ENCODE measurements at regions not wholly inside any gene's neighbourhood (a gene's known extent, or its start where the extent isn't known, plus 50 kb on each side); places are given as distances from the start of the nearest gene placed in this dataset.

DNA sequence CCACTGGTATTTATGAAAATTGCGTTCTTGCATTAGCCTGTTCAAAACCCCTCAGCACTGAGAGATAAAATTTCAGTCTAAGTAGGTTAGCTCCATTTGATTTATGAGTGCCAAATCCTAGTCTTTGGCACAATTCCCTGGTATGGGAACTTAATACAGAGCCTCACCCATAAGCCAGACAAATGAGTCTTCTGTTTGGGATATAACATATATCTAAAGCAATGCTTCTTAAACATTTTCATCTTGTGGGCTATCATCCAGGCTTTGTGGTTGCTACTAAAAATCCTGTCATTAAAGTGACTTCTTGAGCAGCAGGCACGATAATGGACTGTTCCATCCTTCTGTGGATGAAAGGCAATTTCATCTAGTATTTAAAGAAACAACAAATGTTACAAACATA is 419.5 kb upstream of the ACTBL2 start:
- Histone ChIP-seq H3F3A (replicated peaks; ENCODE audit: insufficient read depth) (no peaks in the 10 kb centered on the region), H3K79me2 (ENCODE audit: insufficient read depth) (no peaks in the 10 kb centered on the region), H3K27ac (ENCODE audit: low read depth in 2 of 2, low read length in 1 of 2) (no peak overlapping the region), H3K36me3 (replicated peaks in 1 of 2; ENCODE audit: control insufficient read depth in 1 of 2, insufficient read depth in 2 of 2, low read length in 1 of 2) (no peaks in the 10 kb centered on the region), H3K4me3 (ENCODE audit: low read depth in 2 of 2, low read length in 1 of 2) (no peak overlapping the region), H3K4me1 (ENCODE audit: control insufficient read depth in 1 of 2, insufficient read depth in 2 of 2, low read depth in 1 of 2, low read length in 1 of 2) (peaks cover 0 to 3% of the 10 kb centered on the region in 2 experiments; a peak in 2 of 4 replicates), H3K4me2 (no peak overlapping the region), H3K9me3 (no peaks in the 10 kb centered on the region), H3K27me3 (ENCODE audit: insufficient read depth) (no peaks in the 10 kb centered on the region), H3K9ac (no peak overlapping the region), H4K20me1 (ENCODE audit: insufficient read depth) (no peaks in the 10 kb centered on the region), H3K9me2 (no peaks in the 10 kb centered on the region), H2AFZ (ENCODE audit: low read depth) (no peak overlapping the region)
- CTCF ChIA-PET: interaction anchor here (1.7 to 1.8 kb wide), 2 partner anchors 14 to 559 kb away, joined by 6 read pairs; no protein-coding TSS in a partner anchor
- POLR2A ChIA-PET: no interaction called here
- 65% methylated on average over 2 of the region's 2 CpGs for WGBS (ENCODE audit: low lambda C conversion rate)
- TF ChIP-seq, protein P1, sequence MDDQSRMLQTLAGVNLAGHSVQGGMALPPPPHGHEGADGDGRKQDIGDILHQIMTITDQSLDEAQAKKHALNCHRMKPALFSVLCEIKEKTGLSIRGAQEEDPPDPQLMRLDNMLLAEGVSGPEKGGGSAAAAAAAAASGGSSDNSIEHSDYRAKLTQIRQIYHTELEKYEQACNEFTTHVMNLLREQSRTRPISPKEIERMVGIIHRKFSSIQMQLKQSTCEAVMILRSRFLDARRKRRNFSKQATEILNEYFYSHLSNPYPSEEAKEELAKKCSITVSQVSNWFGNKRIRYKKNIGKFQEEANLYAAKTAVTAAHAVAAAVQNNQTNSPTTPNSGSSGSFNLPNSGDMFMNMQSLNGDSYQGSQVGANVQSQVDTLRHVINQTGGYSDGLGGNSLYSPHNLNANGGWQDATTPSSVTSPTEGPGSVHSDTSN (IDR thresholded peaks at IDR 0.05): peak; percentile 74
- TF ChIP-seq ELF1 (IDR thresholded peaks at IDR 0.05) (no peak), GATA2 (CRISPR knock-in tag; IDR thresholded peaks at IDR 0.05) (no peak), JUND (IDR thresholded peaks at IDR 0.05) (no peak), TCF12 (IDR thresholded peaks at IDR 0.05) (peak; percentile 48; the same call in 1 of the 2 replicates), NFIC (IDR thresholded peaks at IDR 0.05; ENCODE audit: borderline replicate concordance) (peak; percentile 51; the same call in 1 of the 2 replicates), RAD21 (IDR thresholded peaks at IDR 0.05; ENCODE audit: low read length) (no peak)
- TF ChIP-seq, protein P2, sequence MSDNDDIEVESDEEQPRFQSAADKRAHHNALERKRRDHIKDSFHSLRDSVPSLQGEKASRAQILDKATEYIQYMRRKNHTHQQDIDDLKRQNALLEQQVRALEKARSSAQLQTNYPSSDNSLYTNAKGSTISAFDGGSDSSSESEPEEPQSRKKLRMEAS (IDR thresholded peaks at IDR 0.05; ENCODE audit: low read depth): no peak
- TF ChIP-seq, protein P3, sequence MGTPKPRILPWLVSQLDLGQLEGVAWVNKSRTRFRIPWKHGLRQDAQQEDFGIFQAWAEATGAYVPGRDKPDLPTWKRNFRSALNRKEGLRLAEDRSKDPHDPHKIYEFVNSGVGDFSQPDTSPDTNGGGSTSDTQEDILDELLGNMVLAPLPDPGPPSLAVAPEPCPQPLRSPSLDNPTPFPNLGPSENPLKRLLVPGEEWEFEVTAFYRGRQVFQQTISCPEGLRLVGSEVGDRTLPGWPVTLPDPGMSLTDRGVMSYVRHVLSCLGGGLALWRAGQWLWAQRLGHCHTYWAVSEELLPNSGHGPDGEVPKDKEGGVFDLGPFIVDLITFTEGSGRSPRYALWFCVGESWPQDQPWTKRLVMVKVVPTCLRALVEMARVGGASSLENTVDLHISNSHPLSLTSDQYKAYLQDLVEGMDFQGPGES (IDR thresholded peaks at IDR 0.05; ENCODE audit: low read depth, low read length): no peak
- TF ChIP-seq, protein P4, sequence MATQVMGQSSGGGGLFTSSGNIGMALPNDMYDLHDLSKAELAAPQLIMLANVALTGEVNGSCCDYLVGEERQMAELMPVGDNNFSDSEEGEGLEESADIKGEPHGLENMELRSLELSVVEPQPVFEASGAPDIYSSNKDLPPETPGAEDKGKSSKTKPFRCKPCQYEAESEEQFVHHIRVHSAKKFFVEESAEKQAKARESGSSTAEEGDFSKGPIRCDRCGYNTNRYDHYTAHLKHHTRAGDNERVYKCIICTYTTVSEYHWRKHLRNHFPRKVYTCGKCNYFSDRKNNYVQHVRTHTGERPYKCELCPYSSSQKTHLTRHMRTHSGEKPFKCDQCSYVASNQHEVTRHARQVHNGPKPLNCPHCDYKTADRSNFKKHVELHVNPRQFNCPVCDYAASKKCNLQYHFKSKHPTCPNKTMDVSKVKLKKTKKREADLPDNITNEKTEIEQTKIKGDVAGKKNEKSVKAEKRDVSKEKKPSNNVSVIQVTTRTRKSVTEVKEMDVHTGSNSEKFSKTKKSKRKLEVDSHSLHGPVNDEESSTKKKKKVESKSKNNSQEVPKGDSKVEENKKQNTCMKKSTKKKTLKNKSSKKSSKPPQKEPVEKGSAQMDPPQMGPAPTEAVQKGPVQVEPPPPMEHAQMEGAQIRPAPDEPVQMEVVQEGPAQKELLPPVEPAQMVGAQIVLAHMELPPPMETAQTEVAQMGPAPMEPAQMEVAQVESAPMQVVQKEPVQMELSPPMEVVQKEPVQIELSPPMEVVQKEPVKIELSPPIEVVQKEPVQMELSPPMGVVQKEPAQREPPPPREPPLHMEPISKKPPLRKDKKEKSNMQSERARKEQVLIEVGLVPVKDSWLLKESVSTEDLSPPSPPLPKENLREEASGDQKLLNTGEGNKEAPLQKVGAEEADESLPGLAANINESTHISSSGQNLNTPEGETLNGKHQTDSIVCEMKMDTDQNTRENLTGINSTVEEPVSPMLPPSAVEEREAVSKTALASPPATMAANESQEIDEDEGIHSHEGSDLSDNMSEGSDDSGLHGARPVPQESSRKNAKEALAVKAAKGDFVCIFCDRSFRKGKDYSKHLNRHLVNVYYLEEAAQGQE (IDR thresholded peaks at IDR 0.05; ENCODE audit: low read depth, low read length): no peak
- DNase-seq: no peak

DNA sequence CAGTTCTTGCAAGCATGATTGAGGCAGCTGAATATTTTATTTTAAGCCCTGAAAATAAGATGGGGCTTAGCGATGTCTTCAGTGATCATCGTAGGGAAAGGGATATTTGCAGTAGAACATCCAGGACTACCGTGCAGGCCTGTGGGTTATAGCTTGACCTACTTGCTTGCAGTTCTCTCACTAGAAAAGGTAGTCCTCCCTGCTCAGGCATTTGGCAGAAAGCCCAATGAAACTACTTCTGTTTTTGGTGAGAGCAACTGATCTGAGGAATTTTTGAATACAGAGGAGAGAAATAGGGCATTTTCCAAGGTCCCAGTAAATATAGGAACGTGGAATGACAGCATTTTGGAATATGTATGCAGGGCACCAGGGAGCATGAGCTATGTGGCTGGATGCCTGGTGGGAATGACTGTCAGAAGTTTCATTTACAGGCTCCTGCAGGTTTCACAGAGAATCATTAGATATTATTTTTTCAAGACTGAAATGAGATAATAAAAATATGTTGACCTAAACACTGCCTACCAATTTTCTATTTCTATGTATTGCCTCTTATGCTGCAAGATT is 417.9 kb upstream of the ACTBL2 start:
- POLR2A ChIA-PET: no interaction called here
- no peaks in the 10 kb centered on the region for H3K9me3 ChIP-seq
- H3K9ac ChIP-seq: no peak overlapping the region
- no peak overlapping the region for H3K4me3 ChIP-seq (ENCODE audit: low read depth in 2 of 2, low read length in 1 of 2)
- no peaks in the 10 kb centered on the region for H4K20me1 ChIP-seq (ENCODE audit: insufficient read depth)
- H3K27ac ChIP-seq (ENCODE audit: low read depth in 2 of 2, low read length in 1 of 2): peak overlapping the region in 1 of 2 experiments; percentile 19; a peak in 1 of 4 replicates
- H3K27me3 ChIP-seq (ENCODE audit: insufficient read depth): no peaks in the 10 kb centered on the region
- CTCF ChIA-PET: interaction anchor here (1.3 to 1.8 kb wide), 3 partner anchors 11 to 560 kb away, joined by 4 to 6 read pairs (median 6); no protein-coding TSS in a partner anchor
- H3K4me2 ChIP-seq: no peak overlapping the region
- whole genome bisulfite sequencing (ENCODE audit: low lambda C conversion rate): 83% methylated on average over 4 of the region's 4 CpGs
- no peak overlapping the region for H2AFZ ChIP-seq (ENCODE audit: low read depth)
- no peaks in the 10 kb centered on the region for H3F3A ChIP-seq (replicated peaks; ENCODE audit: insufficient read depth)
- H3K79me2 ChIP-seq (ENCODE audit: insufficient read depth): no peaks in the 10 kb centered on the region
- peaks cover 0 to 3% of the 10 kb centered on the region in 2 experiments; a peak in 3 of 4 replicates for H3K4me1 ChIP-seq (ENCODE audit: control insufficient read depth in 1 of 2, insufficient read depth in 2 of 2, low read depth in 1 of 2, low read length in 1 of 2)
- no peaks in the 10 kb centered on the region for H3K36me3 ChIP-seq (replicated peaks in 1 of 2; ENCODE audit: control insufficient read depth in 1 of 2, insufficient read depth in 2 of 2, low read length in 1 of 2)
- H3K9me2 ChIP-seq: no peaks in the 10 kb centered on the region
- DNase-seq: no peak
- TF ChIP-seq SIN3A (IDR thresholded peaks at IDR 0.05; ENCODE audit: borderline replicate concordance, low read depth, low read length) (no peak), EP300 (IDR thresholded peaks at IDR 0.05; ENCODE audit: borderline replicate concordance in 1 of 2, low read depth in 1 of 2, low read length in 1 of 2) (no peak), TEAD4 (IDR thresholded peaks at IDR 0.05; ENCODE audit: borderline replicate concordance, insufficient read depth) (no peak)
- TF ChIP-seq, protein P5, sequence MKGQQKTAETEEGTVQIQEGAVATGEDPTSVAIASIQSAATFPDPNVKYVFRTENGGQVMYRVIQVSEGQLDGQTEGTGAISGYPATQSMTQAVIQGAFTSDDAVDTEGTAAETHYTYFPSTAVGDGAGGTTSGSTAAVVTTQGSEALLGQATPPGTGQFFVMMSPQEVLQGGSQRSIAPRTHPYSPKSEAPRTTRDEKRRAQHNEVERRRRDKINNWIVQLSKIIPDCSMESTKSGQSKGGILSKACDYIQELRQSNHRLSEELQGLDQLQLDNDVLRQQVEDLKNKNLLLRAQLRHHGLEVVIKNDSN (IDR thresholded peaks at IDR 0.05; ENCODE audit: borderline replicate concordance, low read depth): no peak
- TF ChIP-seq, protein P6, sequence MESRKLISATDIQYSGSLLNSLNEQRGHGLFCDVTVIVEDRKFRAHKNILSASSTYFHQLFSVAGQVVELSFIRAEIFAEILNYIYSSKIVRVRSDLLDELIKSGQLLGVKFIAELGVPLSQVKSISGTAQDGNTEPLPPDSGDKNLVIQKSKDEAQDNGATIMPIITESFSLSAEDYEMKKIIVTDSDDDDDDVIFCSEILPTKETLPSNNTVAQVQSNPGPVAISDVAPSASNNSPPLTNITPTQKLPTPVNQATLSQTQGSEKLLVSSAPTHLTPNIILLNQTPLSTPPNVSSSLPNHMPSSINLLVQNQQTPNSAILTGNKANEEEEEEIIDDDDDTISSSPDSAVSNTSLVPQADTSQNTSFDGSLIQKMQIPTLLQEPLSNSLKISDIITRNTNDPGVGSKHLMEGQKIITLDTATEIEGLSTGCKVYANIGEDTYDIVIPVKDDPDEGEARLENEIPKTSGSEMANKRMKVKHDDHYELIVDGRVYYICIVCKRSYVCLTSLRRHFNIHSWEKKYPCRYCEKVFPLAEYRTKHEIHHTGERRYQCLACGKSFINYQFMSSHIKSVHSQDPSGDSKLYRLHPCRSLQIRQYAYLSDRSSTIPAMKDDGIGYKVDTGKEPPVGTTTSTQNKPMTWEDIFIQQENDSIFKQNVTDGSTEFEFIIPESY (IDR thresholded peaks at IDR 0.05; ENCODE audit: borderline replicate concordance, low read depth): no peak
